ENCODE measurements at regions not wholly inside any gene's neighbourhood (a gene's known extent, or its start where the extent isn't known, plus 50 kb on each side); places are given as distances from the start of the nearest gene placed in this dataset.

- TF ChIP-seq POLR2A (IDR thresholded peaks at IDR 0.05; ENCODE audit: low read depth, low read length) (no peak), POLR2AphosphoS5 (IDR thresholded peaks at IDR 0.05; ENCODE audit: low read depth, low read length) (no peak), TAF1 (IDR thresholded peaks at IDR 0.05; ENCODE audit: borderline replicate concordance, low read depth, low read length) (no peak)
These were observed 273.2 kb downstream of the ENC1 start for GRCh38 chr5:74367241-74367733.
